ENCODE measurements at regions not wholly inside any gene's neighbourhood (a gene's known extent, or its start where the extent isn't known, plus 50 kb on each side); places are given as distances from the start of the nearest gene placed in this dataset.

DNA sequence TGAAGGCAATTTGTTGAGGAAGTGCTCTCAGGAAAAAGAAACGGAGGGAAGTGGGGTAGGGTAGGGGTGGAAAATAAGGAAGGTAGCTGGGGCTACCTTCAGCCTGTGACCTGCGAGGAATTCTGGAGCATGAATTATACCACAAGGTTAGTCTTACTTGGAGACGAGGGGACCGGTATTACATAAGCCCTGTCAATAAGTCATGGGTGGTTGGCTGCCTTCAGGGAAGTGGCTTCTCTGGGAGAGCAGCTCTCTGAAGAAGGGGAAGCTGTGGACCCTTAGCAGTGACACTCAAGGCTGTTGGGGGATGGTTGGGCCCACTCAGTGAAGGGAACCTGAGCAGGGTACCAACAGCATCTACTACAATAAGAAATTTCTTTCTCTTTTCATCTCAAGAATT, 111.3 kb downstream of the TNFSF18 start:
- TF ChIP-seq, protein P1, sequence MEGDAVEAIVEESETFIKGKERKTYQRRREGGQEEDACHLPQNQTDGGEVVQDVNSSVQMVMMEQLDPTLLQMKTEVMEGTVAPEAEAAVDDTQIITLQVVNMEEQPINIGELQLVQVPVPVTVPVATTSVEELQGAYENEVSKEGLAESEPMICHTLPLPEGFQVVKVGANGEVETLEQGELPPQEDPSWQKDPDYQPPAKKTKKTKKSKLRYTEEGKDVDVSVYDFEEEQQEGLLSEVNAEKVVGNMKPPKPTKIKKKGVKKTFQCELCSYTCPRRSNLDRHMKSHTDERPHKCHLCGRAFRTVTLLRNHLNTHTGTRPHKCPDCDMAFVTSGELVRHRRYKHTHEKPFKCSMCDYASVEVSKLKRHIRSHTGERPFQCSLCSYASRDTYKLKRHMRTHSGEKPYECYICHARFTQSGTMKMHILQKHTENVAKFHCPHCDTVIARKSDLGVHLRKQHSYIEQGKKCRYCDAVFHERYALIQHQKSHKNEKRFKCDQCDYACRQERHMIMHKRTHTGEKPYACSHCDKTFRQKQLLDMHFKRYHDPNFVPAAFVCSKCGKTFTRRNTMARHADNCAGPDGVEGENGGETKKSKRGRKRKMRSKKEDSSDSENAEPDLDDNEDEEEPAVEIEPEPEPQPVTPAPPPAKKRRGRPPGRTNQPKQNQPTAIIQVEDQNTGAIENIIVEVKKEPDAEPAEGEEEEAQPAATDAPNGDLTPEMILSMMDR (IDR thresholded peaks at IDR 0.05 in 2 of 3, conservative IDR thresholded peaks at IDR 0.05 in 1 of 3; ENCODE audit: borderline replicate concordance in 1 of 3, insufficient read depth in 1 of 3, low read depth in 2 of 3, low read length in 2 of 3) = no peak
- TF ChIP-seq POLR2A (IDR thresholded peaks at IDR 0.05; ENCODE audit: borderline replicate concordance, extremely low read depth, insufficient read depth, insufficient read length) (no peak), YY1 (IDR thresholded peaks at IDR 0.05; ENCODE audit: extremely low read depth, insufficient replicate concordance, low read depth, low read length) (no peak), ZFX (IDR thresholded peaks at IDR 0.05) (no peak), EZH2 (IDR thresholded peaks at IDR 0.05) (no peak), TCF7L2 (IDR thresholded peaks at IDR 0.05; ENCODE audit: borderline replicate concordance, extremely low read depth, insufficient read depth, insufficient read length) (no peak)
- TF ChIP-seq, protein P2, sequence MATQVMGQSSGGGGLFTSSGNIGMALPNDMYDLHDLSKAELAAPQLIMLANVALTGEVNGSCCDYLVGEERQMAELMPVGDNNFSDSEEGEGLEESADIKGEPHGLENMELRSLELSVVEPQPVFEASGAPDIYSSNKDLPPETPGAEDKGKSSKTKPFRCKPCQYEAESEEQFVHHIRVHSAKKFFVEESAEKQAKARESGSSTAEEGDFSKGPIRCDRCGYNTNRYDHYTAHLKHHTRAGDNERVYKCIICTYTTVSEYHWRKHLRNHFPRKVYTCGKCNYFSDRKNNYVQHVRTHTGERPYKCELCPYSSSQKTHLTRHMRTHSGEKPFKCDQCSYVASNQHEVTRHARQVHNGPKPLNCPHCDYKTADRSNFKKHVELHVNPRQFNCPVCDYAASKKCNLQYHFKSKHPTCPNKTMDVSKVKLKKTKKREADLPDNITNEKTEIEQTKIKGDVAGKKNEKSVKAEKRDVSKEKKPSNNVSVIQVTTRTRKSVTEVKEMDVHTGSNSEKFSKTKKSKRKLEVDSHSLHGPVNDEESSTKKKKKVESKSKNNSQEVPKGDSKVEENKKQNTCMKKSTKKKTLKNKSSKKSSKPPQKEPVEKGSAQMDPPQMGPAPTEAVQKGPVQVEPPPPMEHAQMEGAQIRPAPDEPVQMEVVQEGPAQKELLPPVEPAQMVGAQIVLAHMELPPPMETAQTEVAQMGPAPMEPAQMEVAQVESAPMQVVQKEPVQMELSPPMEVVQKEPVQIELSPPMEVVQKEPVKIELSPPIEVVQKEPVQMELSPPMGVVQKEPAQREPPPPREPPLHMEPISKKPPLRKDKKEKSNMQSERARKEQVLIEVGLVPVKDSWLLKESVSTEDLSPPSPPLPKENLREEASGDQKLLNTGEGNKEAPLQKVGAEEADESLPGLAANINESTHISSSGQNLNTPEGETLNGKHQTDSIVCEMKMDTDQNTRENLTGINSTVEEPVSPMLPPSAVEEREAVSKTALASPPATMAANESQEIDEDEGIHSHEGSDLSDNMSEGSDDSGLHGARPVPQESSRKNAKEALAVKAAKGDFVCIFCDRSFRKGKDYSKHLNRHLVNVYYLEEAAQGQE (IDR thresholded peaks at IDR 0.05; ENCODE audit: low read depth) = no peak
- TF ChIP-seq, protein P3, sequence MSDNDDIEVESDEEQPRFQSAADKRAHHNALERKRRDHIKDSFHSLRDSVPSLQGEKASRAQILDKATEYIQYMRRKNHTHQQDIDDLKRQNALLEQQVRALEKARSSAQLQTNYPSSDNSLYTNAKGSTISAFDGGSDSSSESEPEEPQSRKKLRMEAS (IDR thresholded peaks at IDR 0.05) = no peak
